ENCODE measurements at regions not wholly inside any gene's neighbourhood (a gene's known extent, or its start where the extent isn't known, plus 50 kb on each side); places are given as distances from the start of the nearest gene placed in this dataset.

GRCh38 chr3:176074096-176074495 is 1123.2 kb downstream of the TBL1XR1 start:
- TF ChIP-seq GABPB1 (CRISPR knock-in tag; IDR thresholded peaks at IDR 0.05) (no peak), PHF20 (IDR thresholded peaks at IDR 0.05; ENCODE audit: partially characterized antibody) (no peak), EP300 (IDR thresholded peaks at IDR 0.05; ENCODE audit: low read length) (no peak), TCF3 (CRISPR knock-in tag; IDR thresholded peaks at IDR 0.05) (no peak), ILF3 (IDR thresholded peaks at IDR 0.05; ENCODE audit: borderline replicate concordance) (no peak)
- TF ChIP-seq, protein P1, sequence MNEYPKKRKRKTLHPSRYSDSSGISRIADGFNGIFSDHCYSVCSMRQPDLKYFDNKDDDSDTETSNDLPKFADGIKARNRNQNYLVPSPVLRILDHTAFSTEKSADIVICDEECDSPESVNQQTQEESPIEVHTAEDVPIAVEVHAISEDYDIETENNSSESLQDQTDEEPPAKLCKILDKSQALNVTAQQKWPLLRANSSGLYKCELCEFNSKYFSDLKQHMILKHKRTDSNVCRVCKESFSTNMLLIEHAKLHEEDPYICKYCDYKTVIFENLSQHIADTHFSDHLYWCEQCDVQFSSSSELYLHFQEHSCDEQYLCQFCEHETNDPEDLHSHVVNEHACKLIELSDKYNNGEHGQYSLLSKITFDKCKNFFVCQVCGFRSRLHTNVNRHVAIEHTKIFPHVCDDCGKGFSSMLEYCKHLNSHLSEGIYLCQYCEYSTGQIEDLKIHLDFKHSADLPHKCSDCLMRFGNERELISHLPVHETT (CRISPR knock-in tag; conservative IDR thresholded peaks at IDR 0.05 in 1 of 2, IDR thresholded peaks at IDR 0.05 in 1 of 2), result no peak

Measured in K562 (cell line).